Endothelial cell of umbilical vein (primary cell): ENCODE measurements at regions not wholly inside any gene's neighbourhood (a gene's known extent, or its start where the extent isn't known, plus 50 kb on each side); places are given as distances from the start of the nearest gene placed in this dataset.

Experiments
- CTCF ChIP-seq, 2 donors: IDR thresholded peaks; 1 replicate in 1 of 2; 2 replicates in 1 of 2; pipeline ENCODE4 v1.5.1; 2011; ENCODE audit warnings: low read length in 2 of 2, mild to moderate bottlenecking in 2 of 2, moderate library complexity in 2 of 2, control low read depth in 1 of 2, inconsistent platforms in 1 of 2, low read depth in 1 of 2; ENCODE audit not compliant: insufficient read depth in 1 of 2; ENCODE audit errors: extremely low read depth in 1 of 2
- EZH2 ChIP-seq: IDR thresholded peaks from 2 replicates; pipeline ENCODE4 v1.6.1; 2012; ENCODE audit warnings: borderline replicate concordance, low read depth, mild to moderate bottlenecking, moderate library complexity, low read length, inconsistent platforms; ENCODE audit not compliant: severe bottlenecking
- JUN ChIP-seq: IDR thresholded peaks from 2 replicates; pipeline ENCODE4 v1.6.1; 2011; ENCODE audit warnings: borderline replicate concordance, low read depth; ENCODE audit not compliant: insufficient read length, insufficient read depth
- MAX ChIP-seq: IDR thresholded peaks from 2 replicates; pipeline ENCODE4 v1.6.1; 2011; ENCODE audit not compliant: insufficient read depth, insufficient read length
- MYC ChIP-seq: IDR thresholded peaks from one replicate; pipeline ENCODE4 v1.6.1; 2011; ENCODE audit warnings: mild to moderate bottlenecking, low read depth, low read length
- POLR2A ChIP-seq: IDR thresholded peaks from 2 replicates; pipeline ENCODE4 v1.6.1; 2012; ENCODE audit warnings: low read depth, mild to moderate bottlenecking, control low read depth, low read length
- POLR2AphosphoS5 ChIP-seq: IDR thresholded peaks from 2 replicates; pipeline ENCODE4 v1.6.1; 2012; ENCODE audit warnings: low read depth, mild to moderate bottlenecking, control low read depth, low read length, moderate library complexity; ENCODE audit not compliant: insufficient read depth

GRCh38 chr1:113282008-113282892 lies 108.1 kb upstream of the MAGI3 start:
- TF ChIP-seq POLR2A (no peak), EZH2 (no peak), CTCF (IDR thresholded peaks at IDR 0.05; ENCODE audit: extremely low read depth in 1 of 2, insufficient read depth in 1 of 2, low read depth in 1 of 2, low read length in 2 of 2) (no peak), POLR2AphosphoS5 (no peak), JUN (no peak), MYC (no peak), MAX (no peak)
